Activated CD4-positive, CD25-positive, alpha-beta regulatory T cell treated with anti-CD3 and anti-CD28 coated beads, Interleukin-2, amount 50 U/mL, for 24 hours (primary cell): ENCODE measurements at regions not wholly inside any gene's neighbourhood (a gene's known extent, or its start where the extent isn't known, plus 50 kb on each side); places are given as distances from the start of the nearest gene placed in this dataset.

Experiments
- ATAC-seq, 2 donors: fragments of 150-1000 bp; cut with Tn5 transposase; one replicate each; pipeline ENCODE4 v1.10.0; 2021; ENCODE audit warnings: mild to moderate bottlenecking in 1 of 2, moderate library complexity in 1 of 2

DNA sequence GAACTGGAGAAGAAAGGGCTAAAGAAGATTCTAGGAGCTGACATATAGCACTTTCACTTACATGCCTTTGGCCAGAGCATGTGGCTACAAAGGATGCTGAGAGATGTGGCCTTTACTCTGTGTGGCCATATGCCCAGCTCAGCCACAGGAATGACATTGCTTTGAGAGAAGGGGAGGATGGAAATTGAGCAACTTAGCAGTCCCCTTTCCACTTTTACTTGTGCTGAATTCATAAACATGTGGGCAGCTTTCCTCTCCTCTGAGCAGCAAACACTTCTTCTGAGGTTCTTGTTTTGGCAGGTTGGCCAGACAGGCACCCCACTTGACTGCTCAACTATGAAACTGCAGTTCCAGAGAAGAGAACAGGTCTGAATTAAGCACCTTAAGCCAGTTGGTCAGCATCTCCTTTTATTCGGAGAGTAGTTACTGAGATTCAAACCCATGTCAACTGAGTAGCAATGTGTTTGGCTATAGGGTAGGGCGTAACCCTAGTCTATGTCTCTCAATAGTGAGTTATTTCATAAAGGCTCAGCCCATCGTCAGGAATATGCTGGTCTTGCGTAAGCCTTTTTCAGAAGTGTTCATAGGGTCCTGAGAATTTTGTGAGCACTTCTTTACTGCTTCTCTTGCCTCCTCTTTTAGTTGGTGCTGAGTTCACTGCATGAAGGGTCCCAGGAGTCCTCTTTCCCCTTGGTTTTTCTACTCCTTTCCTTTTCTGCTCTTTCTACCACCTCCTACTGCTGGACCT, 134.5 kb downstream of the PALM2AKAP2 start:
- no peak for ATAC-seq

DNA sequence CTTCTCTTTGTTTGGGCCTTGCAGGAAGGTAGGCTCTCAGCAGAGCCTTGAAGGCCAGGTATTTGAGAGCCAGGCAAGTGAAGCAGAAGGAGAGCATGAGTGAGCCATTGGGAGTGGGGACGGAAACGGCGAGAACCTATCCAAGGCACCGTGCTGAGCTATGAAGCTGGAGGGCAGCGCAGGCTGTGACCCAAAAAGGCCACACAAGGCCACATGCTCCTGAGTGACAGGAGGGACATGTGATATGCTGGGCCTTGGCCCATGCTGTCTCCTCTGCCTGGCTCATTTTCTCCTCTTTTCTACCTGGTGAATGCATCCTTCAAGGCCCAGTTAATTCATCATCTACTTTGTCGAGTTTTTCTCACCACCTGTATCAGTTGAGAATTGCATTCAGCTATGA, 136.3 kb downstream of the PALM2AKAP2 start:
- ATAC-seq = no peak

DNA sequence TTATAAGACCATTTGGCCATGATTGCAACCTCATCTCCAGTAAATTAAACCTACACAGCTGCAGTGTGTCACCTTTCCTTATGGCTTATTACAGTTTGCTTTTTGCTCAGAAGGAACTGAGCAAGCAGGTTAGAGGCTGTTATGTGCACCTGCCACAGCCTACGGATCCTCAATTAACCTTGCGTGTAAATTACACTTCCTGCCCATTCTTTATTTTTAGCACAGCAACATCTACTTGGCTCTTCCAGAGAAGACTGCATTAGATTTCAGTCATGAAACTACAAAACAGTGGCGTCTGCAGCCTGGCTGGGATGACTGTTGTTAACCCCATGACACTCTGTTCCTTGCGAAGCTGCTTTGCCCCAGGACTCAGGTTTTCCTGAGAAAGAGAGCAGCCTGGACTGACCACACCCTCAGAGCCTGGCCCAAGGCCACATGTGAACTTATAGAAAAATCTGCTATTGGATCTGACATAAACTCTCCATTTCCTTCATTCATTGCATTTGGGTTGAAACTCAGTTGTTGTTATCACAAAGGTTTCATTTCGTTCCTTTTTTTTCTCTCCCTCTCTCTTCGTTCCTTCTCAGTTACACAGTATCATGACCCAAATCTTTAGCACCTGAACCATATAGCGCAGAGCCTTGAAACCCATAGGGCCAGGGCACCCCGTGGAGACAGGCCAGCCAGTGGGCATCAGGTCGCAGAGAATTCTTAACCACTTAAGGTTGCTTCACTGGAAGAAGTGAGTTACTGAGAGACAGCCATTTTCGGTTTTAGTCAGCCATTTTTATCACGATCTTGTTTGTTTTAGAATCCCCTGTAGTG, 138.6 kb downstream of the PALM2AKAP2 start:
- ATAC-seq = peak; percentile 78 to 84

- ATAC-seq = no peak
Observed at GRCh38 chr9:109919736-109920408, 139.9 kb downstream of the PALM2AKAP2 start.

DNA sequence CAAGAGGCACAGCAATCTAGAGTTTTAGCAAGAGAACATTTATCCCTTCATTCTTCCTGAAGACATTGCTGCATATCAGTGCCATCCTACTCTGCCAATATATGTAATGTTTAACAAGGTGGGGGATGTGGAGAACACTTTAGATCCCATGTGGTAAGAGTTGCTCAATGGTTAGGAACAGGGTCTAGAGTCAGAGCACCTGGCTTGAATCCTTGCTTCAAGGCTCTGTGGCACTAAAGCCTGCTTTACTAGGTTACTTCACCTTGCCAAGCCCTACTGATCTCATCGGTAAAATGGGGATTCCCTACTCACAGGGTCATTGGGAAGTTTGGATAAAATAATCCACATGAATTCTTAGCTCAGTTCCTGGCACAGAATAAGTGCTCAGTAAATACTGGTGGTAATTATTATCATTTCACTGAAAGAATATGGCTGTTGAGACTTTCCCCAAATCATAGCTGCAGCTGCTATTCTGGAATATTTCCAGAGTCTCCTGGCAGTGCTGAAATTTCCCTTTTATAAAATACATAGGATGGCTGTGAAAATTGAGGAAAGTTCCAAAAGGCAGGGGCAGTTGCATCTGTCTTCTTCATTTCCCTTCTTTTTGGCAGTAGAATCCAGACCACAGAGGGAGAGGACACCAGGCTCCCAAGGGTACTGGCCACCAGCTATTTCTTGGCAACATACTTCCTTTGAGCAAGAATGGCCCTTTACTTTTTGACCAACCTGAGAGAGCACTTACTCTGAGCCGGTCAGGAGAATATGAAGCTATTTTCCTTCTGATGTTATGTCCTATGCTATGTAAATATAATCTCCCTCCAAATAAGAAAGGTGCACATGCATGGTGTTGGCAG, 142.8 kb downstream of the PALM2AKAP2 start:
- no peak for ATAC-seq

- ATAC-seq = no peak
Observed at GRCh38 chr9:109923471-109923760, 143.4 kb downstream of the PALM2AKAP2 start.

DNA sequence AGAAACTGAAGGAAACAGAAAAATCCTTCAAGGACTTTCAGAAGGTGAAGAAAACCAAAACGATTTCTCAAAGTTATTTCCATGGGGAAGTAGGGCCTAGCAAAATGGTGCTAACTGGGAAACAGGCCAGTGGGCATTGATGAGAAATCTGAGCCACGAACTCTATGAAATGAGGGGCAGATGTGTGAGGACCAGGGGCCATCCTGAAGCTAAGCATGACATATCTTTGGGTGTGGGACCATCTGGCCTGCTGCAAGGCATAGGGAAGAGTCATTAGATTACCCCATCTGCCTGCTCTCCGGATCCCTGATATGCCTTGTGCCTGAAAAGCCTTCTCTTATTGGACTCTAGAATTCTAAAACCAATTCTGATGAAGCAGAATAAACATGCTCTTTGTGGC, 143.8 kb downstream of the PALM2AKAP2 start:
- ATAC-seq = no peak

GRCh38 chr9:109925799-109926198, 145.8 kb downstream of the PALM2AKAP2 start:
- no peak for ATAC-seq

DNA sequence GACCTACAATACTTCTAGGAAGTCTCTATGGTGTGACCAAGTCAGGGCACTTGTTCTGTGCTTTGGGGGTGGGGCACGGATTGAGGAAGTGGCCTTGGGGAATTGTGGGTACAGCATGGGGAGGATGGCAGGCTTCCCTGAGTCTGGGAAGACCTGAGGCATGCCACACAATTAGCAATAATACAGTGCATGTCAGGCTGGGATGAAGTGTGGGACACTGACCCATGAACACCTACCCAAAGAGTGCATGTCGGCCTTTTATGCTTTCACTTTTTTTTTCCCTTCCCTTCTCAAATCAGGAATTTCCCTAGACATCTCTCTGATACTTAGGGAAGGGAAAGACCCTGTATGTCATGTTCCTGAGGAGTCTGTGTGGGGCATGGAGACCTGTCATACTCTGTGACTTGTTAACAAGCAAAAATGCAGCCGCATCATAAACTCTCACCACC, 146.4 kb downstream of the PALM2AKAP2 start:
- no peak for ATAC-seq

GRCh38 chr9:109931623-109932022, 151.6 kb downstream of the PALM2AKAP2 start:
- no peak for ATAC-seq

DNA sequence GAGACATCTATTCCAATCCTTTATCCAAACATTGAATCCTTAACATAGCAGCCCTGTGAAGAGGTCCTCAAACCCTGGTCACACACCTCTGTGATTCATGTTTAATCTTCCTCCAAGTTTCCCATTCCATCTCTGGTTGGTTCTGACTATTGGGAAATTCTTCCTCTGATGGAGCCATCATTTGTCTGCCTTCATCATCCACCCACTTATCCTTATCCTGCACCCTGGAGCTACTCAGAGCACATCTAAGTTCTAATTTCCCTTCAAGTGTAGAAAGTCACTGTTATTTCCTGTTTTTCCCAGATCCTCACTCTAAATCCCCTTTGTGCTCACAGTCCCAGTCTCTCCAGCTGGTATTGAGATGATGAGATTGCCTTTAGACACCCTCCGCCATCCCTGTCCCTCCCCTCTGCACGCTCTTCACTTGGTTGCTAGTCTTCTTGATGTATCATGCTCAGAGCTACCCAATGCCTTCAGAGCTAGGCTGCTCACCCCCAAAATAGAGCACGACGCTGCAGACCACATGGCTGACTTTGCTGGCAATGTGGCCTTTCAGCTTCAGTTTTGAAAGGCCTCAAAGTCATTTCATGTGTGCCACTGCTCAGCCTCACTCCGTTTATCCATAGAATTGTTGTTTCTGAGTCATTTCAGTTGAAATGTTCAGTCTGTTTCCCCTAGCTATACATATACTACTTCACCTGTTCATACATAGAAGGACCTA, 154.3 kb downstream of the PALM2AKAP2 start:
- peak; percentile 63 to 66 for ATAC-seq

- no peak for ATAC-seq
Observed at GRCh38 chr9:109934857-109935215, 154.8 kb downstream of the PALM2AKAP2 start.

- peak in 1 of 2 donors; percentile 24 for ATAC-seq
Observed at GRCh38 chr9:109935406-109936087, 155.5 kb downstream of the PALM2AKAP2 start.

DNA sequence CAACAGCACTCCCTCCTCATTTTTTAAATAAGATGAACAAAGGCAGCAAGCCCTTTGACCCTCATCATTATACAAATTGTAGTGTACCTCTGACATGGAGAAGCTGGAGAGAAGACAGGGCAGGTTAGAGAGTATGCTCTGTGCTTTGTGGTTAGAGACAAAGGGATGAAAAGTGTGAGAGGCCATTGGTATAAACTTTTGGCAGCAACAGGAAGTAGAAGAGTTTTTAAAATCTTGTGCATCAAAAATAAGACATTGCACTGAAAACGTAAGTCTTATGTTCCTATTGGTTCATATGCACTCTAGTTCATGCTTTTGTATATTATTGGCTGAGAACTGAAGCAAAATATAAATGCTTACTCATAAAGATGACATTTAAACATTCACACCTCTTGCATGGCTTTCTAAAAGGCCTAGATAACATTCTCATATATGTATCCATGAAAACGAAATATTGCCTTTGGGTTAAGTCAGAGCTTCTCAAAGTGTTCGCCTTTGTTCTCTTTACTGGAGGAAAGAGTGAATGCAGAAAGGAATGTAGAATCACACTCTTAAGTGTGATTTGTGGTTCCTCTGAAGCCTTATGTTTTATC, 158.0 kb downstream of the PALM2AKAP2 start:
- peak; percentile 64 to 66 for ATAC-seq

DNA sequence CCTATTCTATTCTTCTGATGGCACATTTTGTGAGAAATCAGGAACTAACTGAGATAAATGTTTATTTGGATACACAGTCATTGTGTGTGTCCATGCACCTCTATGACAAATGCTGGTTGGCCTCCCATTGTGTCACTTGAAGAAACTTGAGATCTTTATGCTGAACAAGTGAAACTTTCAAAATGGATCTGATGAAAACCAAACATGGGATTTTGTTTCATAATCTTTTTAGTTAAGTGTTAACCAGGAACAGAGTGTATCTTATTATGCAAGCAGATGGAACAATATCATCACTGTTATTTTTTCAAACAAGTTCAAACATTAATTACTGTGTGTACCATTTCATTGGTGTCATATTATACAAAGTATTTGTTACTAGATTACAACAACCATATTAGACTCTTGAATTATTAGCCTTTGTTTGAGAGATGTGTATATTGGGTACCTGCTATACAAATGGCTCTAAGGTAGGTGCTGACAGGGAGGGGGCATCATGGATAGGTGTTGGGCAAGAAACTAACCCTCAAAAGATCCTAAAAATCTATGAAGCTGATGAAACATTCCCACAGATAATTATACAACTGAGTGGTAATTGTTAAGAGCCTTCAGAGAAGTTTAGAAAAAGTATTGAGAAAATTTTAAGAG, 159.8 kb downstream of the PALM2AKAP2 start:
- ATAC-seq = no peak

GRCh38 chr9:109940561-109940960, 160.6 kb downstream of the PALM2AKAP2 start:
- no peak for ATAC-seq

- ATAC-seq = no peak
Observed at GRCh38 chr9:109941771-109942170, 161.8 kb downstream of the PALM2AKAP2 start.

DNA sequence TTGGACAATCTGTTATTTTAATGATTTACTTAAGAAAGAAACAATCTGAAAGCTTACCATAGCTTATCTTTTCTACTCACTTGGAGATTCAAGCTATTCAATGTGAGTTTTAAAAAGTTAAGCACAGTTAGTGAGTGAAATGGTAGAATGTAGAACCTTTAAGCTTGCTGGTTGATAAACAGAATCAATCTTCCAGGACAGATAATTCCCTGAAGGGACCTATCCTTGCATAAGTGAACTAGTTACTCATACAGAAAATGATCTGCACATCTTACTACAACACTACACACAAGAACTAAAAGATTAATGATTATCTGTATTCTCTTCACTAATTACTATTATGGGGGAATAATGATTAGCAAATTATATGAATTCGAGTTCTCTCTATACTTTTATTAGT, 165.6 kb downstream of the PALM2AKAP2 start:
- ATAC-seq = no peak

DNA sequence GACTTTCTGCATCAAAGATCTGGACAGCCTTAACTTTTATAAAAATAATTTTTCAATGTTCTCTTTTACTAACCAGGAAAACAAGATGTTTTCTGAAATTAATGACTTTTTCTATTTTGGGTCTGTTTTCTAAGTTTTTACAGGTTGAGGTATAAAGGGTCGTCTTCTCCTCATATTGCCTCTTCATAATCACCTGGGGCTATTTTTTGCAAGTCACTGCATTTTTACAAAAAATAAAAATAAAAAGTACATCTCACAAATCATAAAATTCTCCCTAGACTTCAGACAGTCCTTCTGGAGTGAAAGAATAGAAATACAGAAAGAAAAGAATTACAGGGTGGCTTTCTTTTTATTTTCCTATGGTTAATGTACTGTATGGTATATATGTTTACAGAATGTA, 168.5 kb downstream of the PALM2AKAP2 start:
- no peak for ATAC-seq

GRCh38 chr9:109950710-109951443, 170.9 kb downstream of the PALM2AKAP2 start:
- peak; percentile 79 to 88 for ATAC-seq
